ENCODE measurements at regions not wholly inside any gene's neighbourhood (a gene's known extent, or its start where the extent isn't known, plus 50 kb on each side); places are given as distances from the start of the nearest gene placed in this dataset.

DNA sequence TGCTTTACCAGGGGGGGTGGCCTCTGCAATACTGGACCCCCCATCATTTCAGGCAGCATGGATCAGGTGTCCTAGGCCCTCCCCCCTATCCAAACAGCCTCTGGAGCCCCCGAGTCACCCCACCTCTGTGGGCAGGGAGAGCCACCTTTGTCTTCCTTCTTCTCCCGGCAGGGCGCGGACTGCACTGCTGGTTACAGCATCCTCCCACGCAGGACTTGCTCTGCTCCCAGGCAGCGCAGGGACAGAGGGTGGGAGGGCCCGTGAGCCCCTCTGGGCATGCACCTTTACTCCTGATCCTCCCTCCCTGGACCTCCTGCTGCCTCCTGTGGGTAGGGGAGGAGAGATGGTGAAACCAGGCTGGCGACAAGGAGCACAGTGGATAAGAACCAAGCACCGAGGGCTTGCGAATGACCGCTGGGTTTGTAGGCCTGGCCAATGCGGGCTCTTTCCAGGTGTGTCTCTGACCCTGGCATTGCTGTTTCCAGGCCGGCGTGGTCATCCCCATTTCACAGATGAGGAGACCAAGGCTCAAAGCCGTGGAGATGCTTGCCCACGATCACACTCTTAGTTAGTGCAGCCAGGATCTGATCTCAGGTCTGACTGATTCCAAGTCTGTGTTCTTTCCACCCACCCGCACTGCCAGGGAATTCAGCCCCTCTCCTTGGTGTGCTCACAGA, 73.6 kb upstream of the TARDBP start:
- BruUV-seq (replicated peaks) = no TSS peak
- no peaks in the 10 kb centered on the region for H3K4me1 ChIP-seq (ENCODE audit: control insufficient read depth, extremely low read depth, insufficient read depth, low read length)
- TF ChIP-seq JUN (IDR thresholded peaks at IDR 0.05; ENCODE audit: borderline replicate concordance, insufficient read depth, insufficient read length, low read depth) (no peak), GATA2 (IDR thresholded peaks at IDR 0.05; ENCODE audit: insufficient read depth, insufficient read length, low read depth, low read length) (no peak), EZH2 (IDR thresholded peaks at IDR 0.05; ENCODE audit: borderline replicate concordance, low read depth, low read length, severe bottlenecking) (no peak), MYC (IDR thresholded peaks at IDR 0.05; ENCODE audit: low read depth, low read length) (no peak), POLR2AphosphoS5 (IDR thresholded peaks at IDR 0.05; ENCODE audit: insufficient read depth, low read depth, low read length) (no peak), FOS (IDR thresholded peaks at IDR 0.05; ENCODE audit: borderline replicate concordance, insufficient read depth, low read length) (no peak), POLR2A (IDR thresholded peaks at IDR 0.05; ENCODE audit: low read depth, low read length) (no peak)
- TF ChIP-seq, protein P1, sequence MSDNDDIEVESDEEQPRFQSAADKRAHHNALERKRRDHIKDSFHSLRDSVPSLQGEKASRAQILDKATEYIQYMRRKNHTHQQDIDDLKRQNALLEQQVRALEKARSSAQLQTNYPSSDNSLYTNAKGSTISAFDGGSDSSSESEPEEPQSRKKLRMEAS (IDR thresholded peaks at IDR 0.05; ENCODE audit: insufficient read depth, insufficient read length) = no peak
- TF ChIP-seq, protein P2, sequence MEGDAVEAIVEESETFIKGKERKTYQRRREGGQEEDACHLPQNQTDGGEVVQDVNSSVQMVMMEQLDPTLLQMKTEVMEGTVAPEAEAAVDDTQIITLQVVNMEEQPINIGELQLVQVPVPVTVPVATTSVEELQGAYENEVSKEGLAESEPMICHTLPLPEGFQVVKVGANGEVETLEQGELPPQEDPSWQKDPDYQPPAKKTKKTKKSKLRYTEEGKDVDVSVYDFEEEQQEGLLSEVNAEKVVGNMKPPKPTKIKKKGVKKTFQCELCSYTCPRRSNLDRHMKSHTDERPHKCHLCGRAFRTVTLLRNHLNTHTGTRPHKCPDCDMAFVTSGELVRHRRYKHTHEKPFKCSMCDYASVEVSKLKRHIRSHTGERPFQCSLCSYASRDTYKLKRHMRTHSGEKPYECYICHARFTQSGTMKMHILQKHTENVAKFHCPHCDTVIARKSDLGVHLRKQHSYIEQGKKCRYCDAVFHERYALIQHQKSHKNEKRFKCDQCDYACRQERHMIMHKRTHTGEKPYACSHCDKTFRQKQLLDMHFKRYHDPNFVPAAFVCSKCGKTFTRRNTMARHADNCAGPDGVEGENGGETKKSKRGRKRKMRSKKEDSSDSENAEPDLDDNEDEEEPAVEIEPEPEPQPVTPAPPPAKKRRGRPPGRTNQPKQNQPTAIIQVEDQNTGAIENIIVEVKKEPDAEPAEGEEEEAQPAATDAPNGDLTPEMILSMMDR (IDR thresholded peaks at IDR 0.05; ENCODE audit: extremely low read depth in 1 of 2, insufficient read depth in 1 of 2, low read depth in 1 of 2, low read length in 2 of 2) = no peak
- no peaks in the 10 kb centered on the region for H3K79me2 ChIP-seq (ENCODE audit: control insufficient read depth, insufficient read depth, low read length)
- H3K4me3 ChIP-seq (replicated peaks in 1 of 3; ENCODE audit: insufficient read depth in 1 of 3, low read depth in 1 of 3, low read length in 3 of 3) = no peak overlapping the region
- no peaks in the 10 kb centered on the region for H3K36me3 ChIP-seq (ENCODE audit: control insufficient read depth in 2 of 2, extremely low read depth in 1 of 2, insufficient read depth in 2 of 2, low read length in 2 of 2)
- H4K20me1 ChIP-seq (replicated peaks; ENCODE audit: control insufficient read depth, extremely low read depth, insufficient read depth, low read length) = no peaks in the 10 kb centered on the region
- no peak for DNase-seq (ENCODE audit: low read depth, low spot score)
- no peak overlapping the region for H3K27ac ChIP-seq (ENCODE audit: insufficient read depth, low read depth, low read length)
- H3K9ac ChIP-seq (replicated peaks; ENCODE audit: extremely low read depth, insufficient read depth, low read length) = no peak overlapping the region
- intact Hi-C loops (cut with micrococcal nuclease) (no loop called here), dilution Hi-C loops (cut with MboI; ENCODE audit: extremely low pct_ligation_motif_present, low sequenced_read_pairs) (no loop called here)
- H3K27me3 ChIP-seq (ENCODE audit: control insufficient read depth in 2 of 2, insufficient read depth in 2 of 2, low read length in 2 of 2) = peaks cover 2 to 8% of the 10 kb centered on the region in 2 experiments
- no peak for FAIRE-seq
- H3K9me3 ChIP-seq (replicated peaks; ENCODE audit: control insufficient read depth, insufficient read depth, low read length) = no peaks in the 10 kb centered on the region
- H3K9me1 ChIP-seq (replicated peaks; ENCODE audit: control insufficient read depth, extremely low read depth, insufficient read depth, low read length) = no peaks in the 10 kb centered on the region
- H2AFZ ChIP-seq (ENCODE audit: low read depth, low read length) = no peak overlapping the region
- ChIA-PET CTCF (no interaction called here), POLR2A (no interaction called here)
- H3K4me2 ChIP-seq (ENCODE audit: insufficient read depth, low read length) = no peak overlapping the region
